Fibroblast of lung (primary cell): ENCODE measurements at regions not wholly inside any gene's neighbourhood (a gene's known extent, or its start where the extent isn't known, plus 50 kb on each side); places are given as distances from the start of the nearest gene placed in this dataset.

Experiments used
- EZH2 ChIP-seq: IDR thresholded peaks from 2 replicates; pipeline ENCODE4 v1.5.1; 2012; ENCODE audit warnings: low read length, control low read depth, mild to moderate bottlenecking; ENCODE audit errors: missing control alignments
- TF ChIP-seq, protein P1 (sequence below), 2 donors: IDR thresholded peaks in 1 of 2; conservative IDR thresholded peaks in 1 of 2; 1 replicate in 1 of 2; 2 replicates in 1 of 2; pipeline ENCODE4 v1.5.1; 2011 to 2012; ENCODE audit warnings: low read length in 2 of 2, control low read depth in 1 of 2, inconsistent platforms in 1 of 2, low read depth in 1 of 2, mild to moderate bottlenecking in 1 of 2

DNA sequence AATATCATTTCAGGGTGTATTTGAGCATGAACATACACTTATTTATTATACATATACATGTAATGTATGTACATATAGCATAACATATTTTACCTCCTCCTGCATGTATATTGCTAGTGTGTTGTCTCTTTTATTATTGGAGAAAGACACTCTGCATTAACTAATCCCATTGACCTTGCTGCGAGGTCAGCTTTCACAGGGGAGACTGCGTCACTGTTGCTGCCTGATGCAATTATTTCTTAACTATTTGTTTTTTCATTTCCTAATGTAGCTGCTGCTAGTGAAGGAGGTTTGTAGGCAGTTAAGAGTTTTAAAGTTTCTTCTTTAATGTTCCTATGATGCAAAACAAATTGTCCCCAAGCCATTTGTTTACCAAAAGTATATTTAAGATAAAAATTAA lies 185.4 kb upstream of the CNTN5 start:
- TF ChIP-seq, protein P1, sequence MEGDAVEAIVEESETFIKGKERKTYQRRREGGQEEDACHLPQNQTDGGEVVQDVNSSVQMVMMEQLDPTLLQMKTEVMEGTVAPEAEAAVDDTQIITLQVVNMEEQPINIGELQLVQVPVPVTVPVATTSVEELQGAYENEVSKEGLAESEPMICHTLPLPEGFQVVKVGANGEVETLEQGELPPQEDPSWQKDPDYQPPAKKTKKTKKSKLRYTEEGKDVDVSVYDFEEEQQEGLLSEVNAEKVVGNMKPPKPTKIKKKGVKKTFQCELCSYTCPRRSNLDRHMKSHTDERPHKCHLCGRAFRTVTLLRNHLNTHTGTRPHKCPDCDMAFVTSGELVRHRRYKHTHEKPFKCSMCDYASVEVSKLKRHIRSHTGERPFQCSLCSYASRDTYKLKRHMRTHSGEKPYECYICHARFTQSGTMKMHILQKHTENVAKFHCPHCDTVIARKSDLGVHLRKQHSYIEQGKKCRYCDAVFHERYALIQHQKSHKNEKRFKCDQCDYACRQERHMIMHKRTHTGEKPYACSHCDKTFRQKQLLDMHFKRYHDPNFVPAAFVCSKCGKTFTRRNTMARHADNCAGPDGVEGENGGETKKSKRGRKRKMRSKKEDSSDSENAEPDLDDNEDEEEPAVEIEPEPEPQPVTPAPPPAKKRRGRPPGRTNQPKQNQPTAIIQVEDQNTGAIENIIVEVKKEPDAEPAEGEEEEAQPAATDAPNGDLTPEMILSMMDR (conservative IDR thresholded peaks at IDR 0.05 in 1 of 2, IDR thresholded peaks at IDR 0.05 in 1 of 2; ENCODE audit: low read depth in 1 of 2, low read length in 2 of 2) = no peak
- TF ChIP-seq EZH2 = no peak
